Hindlimb muscle (tissue), 1 donor: ENCODE measurements at regions not wholly inside any gene's neighbourhood (a gene's known extent, or its start where the extent isn't known, plus 50 kb on each side); places are given as distances from the start of the nearest gene placed in this dataset.

Experiments used
- DNase-seq: peaks from one replicate; pipeline ENCODE4 v3.0.0-alpha.2; 2013

- no peak for DNase-seq
Observed at GRCh38 chr18:10033016-10033399, 119.2 kb downstream of the VAPA start.

GRCh38 chr18:10035281-10035991 is 121.6 kb downstream of the VAPA start:
- no peak for DNase-seq

- DNase-seq = no peak
Observed at GRCh38 chr18:10036479-10036878, 122.7 kb downstream of the VAPA start.

GRCh38 chr18:10037181-10037580 is 123.4 kb downstream of the VAPA start:
- no peak for DNase-seq

GRCh38 chr18:10038268-10038667 is 124.5 kb downstream of the VAPA start:
- DNase-seq = no peak

- DNase-seq = no peak
Observed at GRCh38 chr18:10040287-10041011, 126.6 kb downstream of the VAPA start.

- DNase-seq = no peak
Observed at GRCh38 chr18:10041180-10041579, 127.4 kb downstream of the VAPA start.

- no peak for DNase-seq
Observed at GRCh38 chr18:10042492-10042891, 128.7 kb downstream of the VAPA start.

GRCh38 chr18:10044054-10044453 is 130.2 kb downstream of the VAPA start:
- no peak for DNase-seq

- no peak for DNase-seq
Observed at GRCh38 chr18:10045296-10045891, 131.6 kb downstream of the VAPA start.

- DNase-seq = no peak
Observed at GRCh38 chr18:10046178-10046807, 132.5 kb downstream of the VAPA start.

- DNase-seq = no peak
Observed at GRCh38 chr18:10047237-10047636, 133.4 kb downstream of the VAPA start.

- DNase-seq = no peak
Observed at GRCh38 chr18:10049747-10050146, 135.9 kb downstream of the VAPA start.

- no peak for DNase-seq
Observed at GRCh38 chr18:10050956-10051355, 137.1 kb downstream of the VAPA start.

GRCh38 chr18:10051877-10052631 is 138.2 kb downstream of the VAPA start:
- DNase-seq = peak; percentile 83

- DNase-seq = no peak
Observed at GRCh38 chr18:10052871-10053270, 139.1 kb downstream of the VAPA start.

GRCh38 chr18:10053861-10054260 is 140.0 kb downstream of the VAPA start:
- no peak for DNase-seq

GRCh38 chr18:10054366-10054765 is 140.6 kb downstream of the VAPA start:
- DNase-seq = no peak

GRCh38 chr18:10055125-10055750 is 141.4 kb downstream of the VAPA start:
- no peak for DNase-seq

- no peak for DNase-seq
Observed at GRCh38 chr18:10056506-10056905, 142.7 kb downstream of the VAPA start.

- DNase-seq = no peak
Observed at GRCh38 chr18:10057401-10057893, 143.6 kb downstream of the VAPA start.
